Esophagus muscularis mucosa (tissue), 4 donors: ENCODE measurements at regions not wholly inside any gene's neighbourhood (a gene's known extent, or its start where the extent isn't known, plus 50 kb on each side); places are given as distances from the start of the nearest gene placed in this dataset.

Source experiments
- EP300 ChIP-seq: sonication (generic); formaldehyde crosslinking; IDR thresholded peaks from one replicate; pipeline ENCODE4 v1.6.1; 2017; ENCODE audit warnings: antibody characterized with exemption
- POLR2A ChIP-seq: fragments of 450-650 bp; IDR thresholded peaks from one replicate; pipeline ENCODE4 v1.6.1; 2017; ENCODE audit warnings: antibody characterized with exemption, moderate library complexity, mild to moderate bottlenecking, low read depth
- POLR2AphosphoS5 ChIP-seq, 2 donors: sonication (generic); formaldehyde crosslinking; IDR thresholded peaks; one replicate each; pipeline ENCODE4 v1.6.1; 2017; ENCODE audit warnings: antibody characterized with exemption in 2 of 2
- TF ChIP-seq, protein P1 (sequence below), 3 experiments: fragments of 200-600 bp in 2 of 3; fragments of 450-650 bp in 1 of 3; sonication (generic) in 2 of 3; IDR thresholded peaks; one replicate each; pipeline ENCODE4 v1.5.1; 2017 to 2019; ENCODE audit warnings: antibody characterized with exemption in 3 of 3, mild to moderate bottlenecking in 2 of 3, moderate library complexity in 1 of 3

DNA sequence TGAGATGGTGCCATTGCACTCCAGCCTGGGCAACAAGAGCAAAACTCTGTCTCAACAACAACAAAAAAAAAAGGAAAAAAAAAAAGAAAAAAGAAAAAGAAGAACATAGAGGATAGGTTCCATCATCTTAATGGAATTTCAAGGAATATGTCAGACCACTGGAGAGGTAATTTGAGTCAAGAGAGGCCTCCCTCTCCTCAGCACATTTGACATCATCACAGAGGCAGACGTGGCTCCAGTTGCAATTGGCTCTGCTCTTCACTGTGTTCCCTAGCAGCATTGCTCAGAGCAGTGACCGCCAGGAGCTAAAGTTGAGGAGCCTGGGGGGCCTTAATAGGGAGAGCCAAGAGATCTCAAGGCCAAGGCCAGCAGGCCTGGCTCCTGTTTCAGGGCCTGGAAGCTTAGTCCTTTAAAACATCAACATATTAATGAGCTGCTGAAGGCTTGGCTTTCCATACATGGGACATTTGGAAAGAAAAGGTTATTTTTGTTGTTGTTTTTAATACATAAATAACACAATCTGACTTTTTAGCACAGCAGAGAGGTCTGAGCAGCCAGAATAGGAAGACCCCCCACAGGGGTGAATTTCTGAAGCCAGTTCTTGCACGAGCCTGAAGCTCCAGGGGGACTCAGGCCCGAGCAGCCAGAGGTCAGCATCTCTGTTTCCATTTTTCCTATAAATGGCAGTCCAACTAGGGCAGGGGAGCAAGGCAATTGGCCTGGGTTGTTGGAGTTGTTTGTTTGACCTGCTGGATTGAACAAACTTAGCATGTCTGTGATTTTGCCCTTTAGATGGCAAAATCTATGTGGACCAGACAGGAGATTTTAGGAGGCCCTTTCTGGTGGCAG is 118.3 kb upstream of the FGGY start:
- TF ChIP-seq, protein P1, sequence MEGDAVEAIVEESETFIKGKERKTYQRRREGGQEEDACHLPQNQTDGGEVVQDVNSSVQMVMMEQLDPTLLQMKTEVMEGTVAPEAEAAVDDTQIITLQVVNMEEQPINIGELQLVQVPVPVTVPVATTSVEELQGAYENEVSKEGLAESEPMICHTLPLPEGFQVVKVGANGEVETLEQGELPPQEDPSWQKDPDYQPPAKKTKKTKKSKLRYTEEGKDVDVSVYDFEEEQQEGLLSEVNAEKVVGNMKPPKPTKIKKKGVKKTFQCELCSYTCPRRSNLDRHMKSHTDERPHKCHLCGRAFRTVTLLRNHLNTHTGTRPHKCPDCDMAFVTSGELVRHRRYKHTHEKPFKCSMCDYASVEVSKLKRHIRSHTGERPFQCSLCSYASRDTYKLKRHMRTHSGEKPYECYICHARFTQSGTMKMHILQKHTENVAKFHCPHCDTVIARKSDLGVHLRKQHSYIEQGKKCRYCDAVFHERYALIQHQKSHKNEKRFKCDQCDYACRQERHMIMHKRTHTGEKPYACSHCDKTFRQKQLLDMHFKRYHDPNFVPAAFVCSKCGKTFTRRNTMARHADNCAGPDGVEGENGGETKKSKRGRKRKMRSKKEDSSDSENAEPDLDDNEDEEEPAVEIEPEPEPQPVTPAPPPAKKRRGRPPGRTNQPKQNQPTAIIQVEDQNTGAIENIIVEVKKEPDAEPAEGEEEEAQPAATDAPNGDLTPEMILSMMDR (IDR thresholded peaks at IDR 0.05) = no peak
- TF ChIP-seq POLR2A (no peak), POLR2AphosphoS5 (IDR thresholded peaks at IDR 0.05) (no peak), EP300 (no peak)
